NCI-H510A (cell line): ENCODE measurements at regions not wholly inside any gene's neighbourhood (a gene's known extent, or its start where the extent isn't known, plus 50 kb on each side); places are given as distances from the start of the nearest gene placed in this dataset.
A peak's percentile ranks its signal among the peaks of the same experiment; 100 is the strongest.
"Not testable (repeated sequence)": the region's sequence is repeated elsewhere in the genome, so short reads cannot be mapped to it uniquely, and the experiment has no call there.

Source experiments
- DNase-seq: peaks from one replicate; lab custom pipeline; 2025; lab: John Stamatoyannopoulos, UW

- DNase-seq, result no peak
Measured at GRCh38 chr16:29182501-29182900, 197.6 kb downstream of the LAT start.

GRCh38 chr16:29181921-29182411 lies 197.1 kb downstream of the LAT start:
- DNase-seq, result peak; percentile 9

GRCh38 chr16:29181254-29181780 lies 196.5 kb downstream of the LAT start:
- not testable (repeated sequence) for DNase-seq

GRCh38 chr16:29180206-29180600 lies 195.4 kb downstream of the LAT start:
- DNase-seq, result not testable (repeated sequence)

GRCh38 chr16:29179401-29180205 lies 194.8 kb downstream of the LAT start:
- not testable (repeated sequence) for DNase-seq

- not testable (repeated sequence) for DNase-seq
Measured at GRCh38 chr16:29177888-29178726, 193.3 kb downstream of the LAT start.

- not testable (repeated sequence) for DNase-seq
Measured at GRCh38 chr16:29177203-29177887, 192.5 kb downstream of the LAT start.

- not testable (repeated sequence) for DNase-seq
Measured at GRCh38 chr16:29176822-29177202, 192.0 kb downstream of the LAT start.

- DNase-seq, result not testable (repeated sequence)
Measured at GRCh38 chr16:29176154-29176470, 191.3 kb downstream of the LAT start.

- DNase-seq, result not testable (repeated sequence)
Measured at GRCh38 chr16:29175411-29176153, 190.7 kb downstream of the LAT start.

GRCh38 chr16:29173371-29174305 lies 188.8 kb downstream of the LAT start:
- not testable (repeated sequence) for DNase-seq

- not testable (repeated sequence) for DNase-seq
Measured at GRCh38 chr16:29172098-29172724, 187.4 kb downstream of the LAT start.

- DNase-seq, result not testable (repeated sequence)
Measured at GRCh38 chr16:29171296-29171695, 186.4 kb downstream of the LAT start.

GRCh38 chr16:29170393-29171119 lies 185.7 kb downstream of the LAT start:
- DNase-seq, result not testable (repeated sequence)

GRCh38 chr16:29169295-29169994 lies 184.6 kb downstream of the LAT start:
- not testable (repeated sequence) for DNase-seq

- DNase-seq, result not testable (repeated sequence)
Measured at GRCh38 chr16:29168515-29169259, 183.8 kb downstream of the LAT start.

- not testable (repeated sequence) for DNase-seq
Measured at GRCh38 chr16:29164442-29165089, 179.7 kb downstream of the LAT start.
